Tibial nerve (tissue), 4 donors: ENCODE measurements at regions not wholly inside any gene's neighbourhood (a gene's known extent, or its start where the extent isn't known, plus 50 kb on each side); places are given as distances from the start of the nearest gene placed in this dataset.

Experiments used
- EP300 ChIP-seq, 2 donors: sonication (generic); formaldehyde crosslinking; IDR thresholded peaks; one replicate each; pipeline ENCODE4 v1.6.1; 2017; ENCODE audit warnings: antibody characterized with exemption in 2 of 2, mild to moderate bottlenecking in 1 of 2
- POLR2A ChIP-seq, 2 donors: fragments of 450-650 bp; IDR thresholded peaks; one replicate each; pipeline ENCODE4 v1.6.1; 2017; ENCODE audit warnings: antibody characterized with exemption in 2 of 2, mild to moderate bottlenecking in 2 of 2, moderate library complexity in 2 of 2
- TF ChIP-seq, protein P1 (sequence below), 5 experiments: fragments of 200-600 bp in 3 of 5; fragments of 450-650 bp in 2 of 5; sonication (generic) in 3 of 5; IDR thresholded peaks; one replicate each; pipeline ENCODE4 v1.5.1; 2016 to 2019; ENCODE audit warnings: antibody characterized with exemption in 5 of 5, mild to moderate bottlenecking in 3 of 5, moderate library complexity in 2 of 5

DNA sequence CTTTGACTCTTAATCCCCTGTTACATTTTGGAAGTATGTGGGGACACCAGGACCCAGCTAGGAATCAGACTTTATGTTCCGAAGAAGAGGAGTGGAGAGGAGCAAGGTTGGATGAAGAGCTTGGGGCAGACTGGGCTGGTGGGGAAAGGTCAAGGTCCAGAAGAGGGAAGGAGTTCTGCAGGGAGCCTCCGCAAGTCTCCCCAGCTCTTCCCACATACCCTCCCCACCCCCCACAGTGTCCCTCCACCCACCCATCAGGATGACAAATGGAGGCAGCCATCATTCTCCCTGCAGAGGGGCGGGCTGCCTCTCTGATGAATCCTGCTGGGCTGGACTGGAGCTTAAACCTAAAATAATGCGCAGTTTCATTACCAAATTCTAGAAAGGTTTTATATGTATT lies 77.2 kb downstream of the ACKR3 start:
- TF ChIP-seq, protein P1, sequence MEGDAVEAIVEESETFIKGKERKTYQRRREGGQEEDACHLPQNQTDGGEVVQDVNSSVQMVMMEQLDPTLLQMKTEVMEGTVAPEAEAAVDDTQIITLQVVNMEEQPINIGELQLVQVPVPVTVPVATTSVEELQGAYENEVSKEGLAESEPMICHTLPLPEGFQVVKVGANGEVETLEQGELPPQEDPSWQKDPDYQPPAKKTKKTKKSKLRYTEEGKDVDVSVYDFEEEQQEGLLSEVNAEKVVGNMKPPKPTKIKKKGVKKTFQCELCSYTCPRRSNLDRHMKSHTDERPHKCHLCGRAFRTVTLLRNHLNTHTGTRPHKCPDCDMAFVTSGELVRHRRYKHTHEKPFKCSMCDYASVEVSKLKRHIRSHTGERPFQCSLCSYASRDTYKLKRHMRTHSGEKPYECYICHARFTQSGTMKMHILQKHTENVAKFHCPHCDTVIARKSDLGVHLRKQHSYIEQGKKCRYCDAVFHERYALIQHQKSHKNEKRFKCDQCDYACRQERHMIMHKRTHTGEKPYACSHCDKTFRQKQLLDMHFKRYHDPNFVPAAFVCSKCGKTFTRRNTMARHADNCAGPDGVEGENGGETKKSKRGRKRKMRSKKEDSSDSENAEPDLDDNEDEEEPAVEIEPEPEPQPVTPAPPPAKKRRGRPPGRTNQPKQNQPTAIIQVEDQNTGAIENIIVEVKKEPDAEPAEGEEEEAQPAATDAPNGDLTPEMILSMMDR (IDR thresholded peaks at IDR 0.05), result no peak
- TF ChIP-seq POLR2A (IDR thresholded peaks at IDR 0.05) (no peak), EP300 (IDR thresholded peaks at IDR 0.05) (no peak)
